ENCODE measurements at regions not wholly inside any gene's neighbourhood (a gene's known extent, or its start where the extent isn't known, plus 50 kb on each side); places are given as distances from the start of the nearest gene placed in this dataset.

- no peak for TF ChIP-seq POU6F1 (CRISPR knock-in tag; IDR thresholded peaks at IDR 0.05; ENCODE audit: borderline replicate concordance, low read depth)
- no peak for TF ChIP-seq CSDC2 (CRISPR knock-in tag; IDR thresholded peaks at IDR 0.05)
- TF ChIP-seq ZNF70 (CRISPR knock-in tag; IDR thresholded peaks at IDR 0.05) = no peak
- no peak for TF ChIP-seq ZFP30 (CRISPR knock-in tag; IDR thresholded peaks at IDR 0.05)
- no peak for TF ChIP-seq ZC3H10 (CRISPR knock-in tag; IDR thresholded peaks at IDR 0.05)
- TF ChIP-seq ARNTL (CRISPR knock-in tag; IDR thresholded peaks at IDR 0.05; ENCODE audit: borderline replicate concordance, low read depth) = no peak
- no peak for TF ChIP-seq ISL1 (CRISPR knock-in tag; IDR thresholded peaks at IDR 0.05)
- TF ChIP-seq TCF4 (CRISPR knock-in tag; IDR thresholded peaks at IDR 0.05; ENCODE audit: borderline replicate concordance) = no peak
Measured at GRCh38 chr6:14713966-14714631, 531.8 kb upstream of the JARID2 start (continued).

DNA sequence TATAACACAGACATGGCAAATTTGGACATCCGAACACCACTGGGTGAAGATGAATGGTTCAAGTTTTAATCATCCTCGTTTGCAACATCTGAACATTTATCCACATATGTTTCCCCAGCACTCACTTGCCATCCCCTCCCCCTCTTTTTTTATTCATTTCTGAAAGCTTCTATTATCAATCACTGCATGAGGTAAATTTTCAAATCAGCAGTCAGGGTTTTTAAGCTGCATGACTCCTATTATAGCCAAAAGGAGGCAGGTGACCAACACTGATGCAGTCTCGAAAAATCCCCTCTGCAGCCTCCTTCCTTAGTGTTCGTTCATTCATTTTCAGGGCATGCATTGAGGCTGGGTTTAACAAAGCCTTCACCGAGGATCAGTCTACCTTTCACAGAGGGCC lies 530.8 kb upstream of the JARID2 start:
- no peak for ATAC-seq

More for the DNA sequence above, 530.8 kb upstream of the JARID2 start:
- no peak for TF ChIP-seq CSRNP3 (CRISPR knock-in tag; IDR thresholded peaks at IDR 0.05)
- no peak for TF ChIP-seq ZC3H10 (CRISPR knock-in tag; IDR thresholded peaks at IDR 0.05)
- no peak for TF ChIP-seq TCF4 (CRISPR knock-in tag; IDR thresholded peaks at IDR 0.05; ENCODE audit: borderline replicate concordance)
- no peak for TF ChIP-seq OSR1 (CRISPR knock-in tag; IDR thresholded peaks at IDR 0.05)
- no peak for TF ChIP-seq POU6F1 (CRISPR knock-in tag; IDR thresholded peaks at IDR 0.05; ENCODE audit: borderline replicate concordance, low read depth)
- no peak for TF ChIP-seq ZNF70 (CRISPR knock-in tag; IDR thresholded peaks at IDR 0.05)
- TF ChIP-seq SNAI2 (CRISPR knock-in tag; IDR thresholded peaks at IDR 0.05) = no peak
- TF ChIP-seq ARNTL (CRISPR knock-in tag; IDR thresholded peaks at IDR 0.05; ENCODE audit: borderline replicate concordance, low read depth) = no peak
- no peak for TF ChIP-seq ESRRG (CRISPR knock-in tag; IDR thresholded peaks at IDR 0.05)
- no peak for TF ChIP-seq GLIS3 (CRISPR knock-in tag; IDR thresholded peaks at IDR 0.05)
- TF ChIP-seq, protein P1, sequence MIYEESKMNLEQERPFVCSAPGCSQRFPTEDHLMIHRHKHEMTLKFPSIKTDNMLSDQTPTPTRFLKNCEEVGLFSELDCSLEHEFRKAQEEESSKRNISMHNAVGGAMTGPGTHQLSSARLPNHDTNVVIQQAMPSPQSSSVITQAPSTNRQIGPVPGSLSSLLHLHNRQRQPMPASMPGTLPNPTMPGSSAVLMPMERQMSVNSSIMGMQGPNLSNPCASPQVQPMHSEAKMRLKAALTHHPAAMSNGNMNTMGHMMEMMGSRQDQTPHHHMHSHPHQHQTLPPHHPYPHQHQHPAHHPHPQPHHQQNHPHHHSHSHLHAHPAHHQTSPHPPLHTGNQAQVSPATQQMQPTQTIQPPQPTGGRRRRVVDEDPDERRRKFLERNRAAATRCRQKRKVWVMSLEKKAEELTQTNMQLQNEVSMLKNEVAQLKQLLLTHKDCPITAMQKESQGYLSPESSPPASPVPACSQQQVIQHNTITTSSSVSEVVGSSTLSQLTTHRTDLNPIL (CRISPR knock-in tag; IDR thresholded peaks at IDR 0.05; ENCODE audit: low read depth) = no peak
- no peak for TF ChIP-seq BACH2 (CRISPR knock-in tag; IDR thresholded peaks at IDR 0.05; ENCODE audit: borderline replicate concordance)
- no peak for TF ChIP-seq RARB (CRISPR knock-in tag; IDR thresholded peaks at IDR 0.05)
- no peak for TF ChIP-seq ZFP30 (CRISPR knock-in tag; IDR thresholded peaks at IDR 0.05)
- TF ChIP-seq ISL1 (CRISPR knock-in tag; IDR thresholded peaks at IDR 0.05) = no peak
- TF ChIP-seq ZNF8 (CRISPR knock-in tag; IDR thresholded peaks at IDR 0.05) = no peak
- no peak for TF ChIP-seq TOX (CRISPR knock-in tag; IDR thresholded peaks at IDR 0.05; ENCODE audit: borderline replicate concordance)
- no peak for TF ChIP-seq ZFP3 (CRISPR knock-in tag; IDR thresholded peaks at IDR 0.05)
- TF ChIP-seq TSHZ2 (CRISPR knock-in tag; IDR thresholded peaks at IDR 0.05) = no peak
